Mucosa of stomach (tissue), 1 donor: ENCODE measurements at regions not wholly inside any gene's neighbourhood (a gene's known extent, or its start where the extent isn't known, plus 50 kb on each side); places are given as distances from the start of the nearest gene placed in this dataset.

Experiments used
- H3K27me3 ChIP-seq: one replicate; pipeline ENCODE4 v1.7.0; 2013; ENCODE audit warnings: mild to moderate bottlenecking, low read length; ENCODE audit not compliant: control insufficient read depth, insufficient read depth
- H3K36me3 ChIP-seq: one replicate; pipeline ENCODE4 v1.7.0; 2013; ENCODE audit warnings: low read length; ENCODE audit not compliant: control insufficient read depth, insufficient read depth
- H3K4me1 ChIP-seq: one replicate; pipeline ENCODE4 v1.7.0; 2013; ENCODE audit warnings: mild to moderate bottlenecking, low read length; ENCODE audit not compliant: control insufficient read depth, insufficient read depth
- H3K4me3 ChIP-seq: one replicate; pipeline ENCODE4 v1.7.0; 2013; ENCODE audit warnings: low read length
- H3K9ac ChIP-seq: one replicate; pipeline ENCODE4 v1.7.0; 2013; ENCODE audit warnings: mild to moderate bottlenecking, low read length, moderate library complexity
- H3K9me3 ChIP-seq: one replicate; pipeline ENCODE4 v1.7.0; 2013; ENCODE audit warnings: mild to moderate bottlenecking, low read length, moderate library complexity; ENCODE audit not compliant: control insufficient read depth
- donor health status: Pancreatic carcinoma.

DNA sequence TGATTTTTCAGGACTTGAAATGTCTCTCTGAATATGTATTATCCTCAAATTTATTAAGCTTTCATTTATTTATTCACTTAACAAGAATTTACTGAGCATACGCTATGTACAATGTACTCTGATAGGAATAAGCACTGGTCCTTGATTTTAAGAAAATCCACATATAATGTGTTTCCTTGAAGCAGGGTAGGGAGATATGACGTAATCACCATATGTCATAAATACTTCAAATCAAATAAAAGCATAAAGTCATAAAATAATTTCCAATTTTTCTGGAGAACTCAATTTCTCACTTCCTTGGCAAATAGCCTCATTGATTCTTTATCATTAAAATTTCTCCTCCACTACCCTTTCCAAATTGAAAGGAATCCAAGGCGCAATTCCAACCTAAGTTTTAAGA lies 177.8 kb upstream of the GAP43 start:
- no peaks in the 10 kb centered on the region for H3K36me3 ChIP-seq
- no peaks in the 10 kb centered on the region for H3K4me1 ChIP-seq
- H3K4me3 ChIP-seq, result no peak overlapping the region
- no peaks in the 10 kb centered on the region for H3K9me3 ChIP-seq
- H3K9ac ChIP-seq, result no peak overlapping the region
- no peaks in the 10 kb centered on the region for H3K27me3 ChIP-seq

DNA sequence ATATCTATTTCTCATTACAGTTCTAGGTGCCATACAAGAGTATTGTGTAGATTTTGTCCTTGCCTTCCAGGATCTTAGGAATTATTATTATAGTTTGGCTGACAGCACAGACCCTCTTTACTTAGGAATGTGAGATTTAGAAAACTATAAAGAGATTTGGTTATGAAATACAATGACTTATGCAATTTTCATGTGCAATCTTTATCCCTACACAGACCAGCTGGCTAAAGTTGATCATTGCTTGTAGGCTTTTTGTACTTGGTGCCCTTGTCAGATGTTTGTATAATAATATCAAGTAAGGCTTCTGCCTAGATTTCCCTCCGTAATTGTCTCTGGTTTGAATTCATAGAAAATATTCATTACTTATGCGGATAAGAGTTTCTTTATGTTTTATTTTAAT lies 174.5 kb upstream of the GAP43 start:
- Histone ChIP-seq H3K9me3 (no peaks in the 10 kb centered on the region), H3K27me3 (no peaks in the 10 kb centered on the region), H3K36me3 (no peaks in the 10 kb centered on the region), H3K9ac (no peak overlapping the region), H3K4me1 (no peaks in the 10 kb centered on the region), H3K4me3 (no peak overlapping the region)

DNA sequence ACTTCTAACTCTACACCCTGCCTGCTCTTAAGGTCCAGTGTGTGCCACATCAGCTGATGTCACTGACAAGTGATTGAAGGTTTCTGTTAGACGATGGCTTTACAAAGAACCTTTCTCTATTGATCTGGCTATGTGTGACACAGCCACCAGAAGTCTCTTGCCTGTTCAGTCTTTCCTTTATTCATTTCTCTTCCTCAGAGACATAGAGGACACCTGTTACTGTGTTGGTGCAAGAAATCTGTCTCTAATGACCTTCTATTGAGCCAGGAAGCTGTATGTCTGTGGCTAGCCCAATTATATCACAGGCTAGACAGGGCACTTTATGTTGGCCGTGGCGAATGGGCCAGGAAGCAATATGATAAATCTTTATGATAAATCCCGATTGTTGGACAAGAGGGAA lies 173.3 kb upstream of the GAP43 start:
- Histone ChIP-seq H3K36me3 (no peaks in the 10 kb centered on the region), H3K27me3 (no peaks in the 10 kb centered on the region), H3K4me1 (no peaks in the 10 kb centered on the region), H3K9ac (no peak overlapping the region), H3K4me3 (no peak overlapping the region), H3K9me3 (no peaks in the 10 kb centered on the region)

DNA sequence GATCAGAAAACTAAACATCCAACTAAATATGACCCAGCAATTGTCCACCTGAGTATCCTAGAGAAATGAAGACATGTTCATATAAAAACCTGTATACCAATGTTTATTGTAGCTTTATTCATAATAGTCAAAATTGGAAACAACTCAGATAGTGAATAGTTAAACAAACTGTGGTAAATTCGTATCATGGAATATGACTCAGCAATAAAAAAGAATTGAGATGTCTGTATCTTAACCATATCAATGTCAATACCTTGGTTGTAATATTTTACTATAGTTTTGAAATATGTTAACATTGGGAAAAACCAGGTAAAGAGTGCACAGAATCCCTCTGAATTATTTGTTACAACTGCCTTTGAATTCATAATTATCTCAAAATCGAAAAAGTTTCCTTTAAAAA lies 159.3 kb upstream of the GAP43 start:
- Histone ChIP-seq H3K4me1 (no peaks in the 10 kb centered on the region), H3K36me3 (no peaks in the 10 kb centered on the region), H3K4me3 (no peak overlapping the region), H3K9me3 (no peaks in the 10 kb centered on the region), H3K9ac (no peak overlapping the region), H3K27me3 (no peaks in the 10 kb centered on the region)

DNA sequence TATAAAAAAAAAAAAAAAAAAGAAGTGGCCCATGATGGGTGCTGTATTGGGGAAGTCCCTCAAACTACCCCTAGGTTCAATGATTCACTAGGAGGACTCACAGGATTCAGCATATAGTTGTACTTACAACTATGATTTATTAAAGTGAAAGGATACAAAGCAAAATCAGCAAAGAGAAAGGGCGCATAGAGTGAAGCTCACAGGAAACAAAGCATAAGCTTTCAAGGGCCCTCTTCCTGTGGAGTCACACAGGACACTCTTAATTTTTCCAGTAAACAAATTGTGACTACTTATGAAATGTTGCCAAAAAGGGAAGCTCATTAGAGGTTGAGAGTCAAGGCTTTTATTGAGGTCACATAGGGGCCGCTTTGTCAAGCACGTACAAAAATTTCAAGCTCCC lies 153.7 kb upstream of the GAP43 start:
- no peaks in the 10 kb centered on the region for H3K9me3 ChIP-seq
- no peaks in the 10 kb centered on the region for H3K4me1 ChIP-seq
- H3K4me3 ChIP-seq, result no peak overlapping the region
- no peaks in the 10 kb centered on the region for H3K36me3 ChIP-seq
- H3K9ac ChIP-seq, result no peak overlapping the region
- no peaks in the 10 kb centered on the region for H3K27me3 ChIP-seq

DNA sequence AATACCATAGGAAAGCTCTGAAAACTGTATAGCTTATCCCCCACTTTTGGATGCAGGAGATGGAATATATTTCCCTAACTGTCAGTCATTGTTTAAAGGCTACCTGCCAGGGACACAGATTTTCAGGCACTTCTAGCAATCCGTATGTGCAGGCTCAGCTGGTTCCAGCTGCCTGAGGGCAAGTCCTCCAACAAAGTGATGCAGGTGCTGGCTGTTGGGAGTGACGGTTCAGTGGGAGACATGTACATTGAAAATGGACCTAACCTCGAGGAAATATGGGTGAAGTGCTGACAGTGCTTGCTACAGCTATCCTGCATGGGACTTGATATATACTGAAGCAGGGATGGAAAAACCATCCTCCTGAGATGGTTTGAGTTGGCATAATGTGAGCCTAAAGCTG lies 153.1 kb upstream of the GAP43 start:
- Histone ChIP-seq H3K4me3 (no peak overlapping the region), H3K4me1 (no peaks in the 10 kb centered on the region), H3K36me3 (no peaks in the 10 kb centered on the region), H3K9ac (no peak overlapping the region), H3K27me3 (no peaks in the 10 kb centered on the region), H3K9me3 (no peaks in the 10 kb centered on the region)

DNA sequence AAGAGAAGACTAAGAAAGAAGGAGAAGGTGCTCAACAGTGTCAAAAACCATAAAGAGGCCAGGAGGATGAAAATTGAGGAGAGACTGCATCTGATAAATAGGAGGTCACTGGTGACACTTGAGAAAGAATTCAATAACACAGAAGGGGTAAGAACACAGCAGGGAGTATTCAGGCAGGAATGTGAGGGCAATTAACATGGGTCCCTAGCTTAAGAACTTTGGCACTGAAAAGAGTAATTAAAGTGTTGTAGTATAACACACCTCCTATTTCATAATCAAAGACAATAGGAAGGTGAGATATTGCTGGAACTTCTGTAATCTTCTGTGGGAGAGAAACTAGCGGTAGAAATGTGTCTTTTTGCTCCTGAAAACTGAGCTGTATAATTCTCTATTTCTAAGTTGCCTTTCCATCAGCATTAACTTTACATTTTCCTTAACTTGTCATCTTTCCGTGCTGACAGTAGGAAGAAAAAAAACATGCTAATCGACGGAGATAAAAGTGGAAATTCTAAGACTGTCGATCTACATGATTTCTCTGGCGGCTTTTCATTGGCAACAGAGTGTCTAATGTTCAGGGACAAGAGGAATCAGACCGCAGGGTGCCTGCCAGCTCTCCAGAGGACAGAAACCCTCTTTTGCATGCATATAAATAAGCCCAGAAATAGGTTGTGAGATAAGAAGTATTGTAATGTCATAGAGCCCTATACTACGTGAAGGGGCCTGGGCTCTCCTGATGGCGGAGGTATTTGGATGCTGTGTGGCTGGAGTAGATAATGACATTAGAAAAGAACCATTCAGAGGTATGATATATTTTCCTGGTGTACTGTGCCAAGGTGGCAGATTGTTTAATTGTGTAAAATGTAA lies 147.9 kb upstream of the GAP43 start:
- H3K36me3 ChIP-seq, result no peaks in the 10 kb centered on the region
- no peak overlapping the region for H3K4me3 ChIP-seq
- no peaks in the 10 kb centered on the region for H3K9me3 ChIP-seq
- no peak overlapping the region for H3K9ac ChIP-seq
- H3K4me1 ChIP-seq, result no peaks in the 10 kb centered on the region
- H3K27me3 ChIP-seq, result no peaks in the 10 kb centered on the region

DNA sequence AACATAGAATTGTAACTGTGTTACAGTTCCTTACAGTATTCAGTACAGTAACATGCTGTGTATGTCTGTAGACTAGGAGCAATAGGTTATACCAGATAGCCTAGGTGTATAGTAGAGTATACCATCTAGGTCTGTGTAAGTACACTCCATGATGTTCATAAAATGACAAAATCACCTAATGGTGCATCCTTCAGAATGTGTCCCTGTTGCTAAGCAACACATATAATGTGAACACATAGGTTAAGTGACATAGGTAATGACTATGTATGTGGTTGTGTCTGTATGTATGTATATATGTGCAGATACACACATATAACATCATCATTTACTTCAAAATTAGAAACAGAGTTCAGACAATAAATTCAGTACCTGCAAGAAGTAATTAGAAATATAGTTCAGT lies 146.8 kb upstream of the GAP43 start:
- no peaks in the 10 kb centered on the region for H3K9me3 ChIP-seq
- no peak overlapping the region for H3K9ac ChIP-seq

DNA sequence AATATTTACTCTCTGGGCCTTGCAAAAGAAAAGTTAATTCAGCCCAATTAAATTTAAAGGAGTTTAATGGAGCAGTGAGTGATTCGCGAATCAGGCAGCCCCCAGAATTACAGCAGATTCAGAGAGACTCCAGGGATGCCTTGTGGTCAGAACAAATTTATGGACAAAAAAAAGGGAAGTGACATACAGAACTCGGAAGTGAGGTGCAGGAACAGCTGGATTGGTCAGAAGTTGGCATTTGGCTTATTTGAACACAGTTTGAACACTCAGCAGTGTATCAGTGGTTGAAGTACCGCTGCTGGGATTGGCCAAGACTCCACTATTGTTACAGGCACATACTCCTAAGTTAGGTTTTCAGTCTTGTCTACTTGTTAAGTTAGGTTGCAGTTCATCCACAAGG lies 145.0 kb upstream of the GAP43 start:
- no peak overlapping the region for H3K4me3 ChIP-seq
- H3K4me1 ChIP-seq, result no peaks in the 10 kb centered on the region
- H3K9me3 ChIP-seq, result no peaks in the 10 kb centered on the region
- H3K27me3 ChIP-seq, result no peaks in the 10 kb centered on the region
- no peak overlapping the region for H3K9ac ChIP-seq
- no peaks in the 10 kb centered on the region for H3K36me3 ChIP-seq

More for the DNA sequence above, 146.8 kb upstream of the GAP43 start:
- no peak overlapping the region for H3K4me3 ChIP-seq
- H3K4me1 ChIP-seq, result no peaks in the 10 kb centered on the region
- no peaks in the 10 kb centered on the region for H3K27me3 ChIP-seq
- no peaks in the 10 kb centered on the region for H3K36me3 ChIP-seq

DNA sequence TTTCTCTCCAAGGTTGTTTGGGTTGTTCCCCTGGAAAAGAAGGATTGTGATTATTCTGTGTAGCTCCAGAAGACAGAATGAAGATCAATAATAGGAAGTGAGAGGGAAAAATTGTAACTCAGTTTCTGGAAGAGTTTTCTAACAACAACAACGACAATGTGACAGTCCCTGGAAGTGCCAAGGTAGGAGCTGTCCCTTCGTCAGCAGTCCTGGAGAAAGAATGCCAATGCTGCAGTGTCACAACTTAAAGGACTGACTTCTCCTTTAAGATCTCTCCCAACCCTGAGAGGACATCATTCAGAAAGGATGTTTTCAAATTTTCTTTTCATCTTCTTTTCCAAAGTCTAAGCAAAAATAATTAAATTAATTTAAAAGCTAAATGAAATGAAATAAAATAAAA lies 136.4 kb upstream of the GAP43 start:
- no peaks in the 10 kb centered on the region for H3K27me3 ChIP-seq
- H3K36me3 ChIP-seq, result no peaks in the 10 kb centered on the region
- H3K9ac ChIP-seq, result no peak overlapping the region
- no peaks in the 10 kb centered on the region for H3K4me1 ChIP-seq
- H3K4me3 ChIP-seq, result no peak overlapping the region
- no peaks in the 10 kb centered on the region for H3K9me3 ChIP-seq

DNA sequence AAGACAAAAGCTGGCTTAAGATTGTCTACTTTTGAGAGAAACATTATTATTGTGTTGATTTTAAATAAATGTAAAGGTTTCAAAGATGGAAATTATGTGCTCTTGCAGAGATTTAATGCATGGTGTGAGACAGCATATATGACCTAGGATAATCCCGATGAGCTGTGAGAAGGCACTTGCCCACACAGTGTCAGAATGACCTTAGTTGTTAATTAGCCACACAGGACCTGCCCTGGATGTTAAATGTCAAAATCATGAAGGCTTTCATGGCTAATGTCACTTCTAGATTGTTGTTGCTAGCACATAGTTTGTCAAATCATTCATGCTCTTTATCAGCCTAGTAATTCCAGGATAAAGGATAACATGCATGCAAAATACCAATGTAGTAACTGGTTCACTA lies 135.3 kb upstream of the GAP43 start:
- H3K36me3 ChIP-seq, result no peaks in the 10 kb centered on the region
- no peak overlapping the region for H3K9ac ChIP-seq
- no peaks in the 10 kb centered on the region for H3K27me3 ChIP-seq
- H3K9me3 ChIP-seq, result no peaks in the 10 kb centered on the region
- no peak overlapping the region for H3K4me3 ChIP-seq
- H3K4me1 ChIP-seq, result no peaks in the 10 kb centered on the region

DNA sequence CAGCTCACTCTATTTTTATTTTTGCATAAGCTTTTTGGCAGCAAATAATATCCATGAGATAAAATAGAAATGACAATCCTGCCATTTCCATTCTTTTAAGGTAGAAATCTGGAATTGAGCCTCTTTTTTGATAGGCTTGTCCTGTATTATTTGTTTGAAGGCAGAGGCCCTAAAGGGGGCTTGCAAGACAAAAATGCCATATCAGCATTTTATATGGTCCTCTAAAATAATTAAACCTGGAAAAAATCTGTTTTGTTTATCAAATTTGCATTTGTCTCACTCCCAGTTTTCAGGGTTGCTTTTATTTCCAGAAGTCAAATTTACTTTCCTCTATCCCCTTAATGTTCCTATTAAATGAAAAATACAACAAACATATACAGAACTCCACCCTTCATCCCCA lies 134.9 kb upstream of the GAP43 start:
- no peaks in the 10 kb centered on the region for H3K4me1 ChIP-seq
- H3K27me3 ChIP-seq, result no peaks in the 10 kb centered on the region
- no peaks in the 10 kb centered on the region for H3K36me3 ChIP-seq
- no peak overlapping the region for H3K9ac ChIP-seq
- no peaks in the 10 kb centered on the region for H3K9me3 ChIP-seq
- no peak overlapping the region for H3K4me3 ChIP-seq

DNA sequence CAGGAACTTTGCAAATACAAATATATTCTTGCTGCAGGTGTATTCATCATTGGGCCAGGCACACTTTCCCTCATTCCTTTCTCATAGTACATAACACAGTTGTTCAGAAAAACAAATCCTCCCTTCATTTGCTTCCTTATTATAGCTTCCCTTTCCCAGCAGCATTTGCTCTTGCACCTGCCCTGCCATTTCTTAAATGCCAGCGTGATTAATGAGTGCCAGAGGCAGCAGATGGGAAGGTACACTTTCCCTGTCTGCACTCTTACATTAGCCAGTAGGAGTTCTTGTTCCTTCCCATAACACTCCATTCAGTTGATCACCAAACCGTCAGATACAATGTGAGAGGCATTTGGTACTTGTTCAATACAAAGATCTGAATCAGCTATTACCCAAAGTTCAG lies 128.5 kb upstream of the GAP43 start:
- no peaks in the 10 kb centered on the region for H3K36me3 ChIP-seq

More for the DNA sequence above, 128.5 kb upstream of the GAP43 start:
- Histone ChIP-seq H3K4me1 (no peaks in the 10 kb centered on the region), H3K9ac (no peak overlapping the region), H3K9me3 (no peaks in the 10 kb centered on the region), H3K27me3 (no peaks in the 10 kb centered on the region), H3K4me3 (no peak overlapping the region)
